GM10248 (cell line): ENCODE measurements at regions not wholly inside any gene's neighbourhood (a gene's known extent, or its start where the extent isn't known, plus 50 kb on each side); places are given as distances from the start of the nearest gene placed in this dataset.

Experiments used
- CTCF ChIA-PET: fragments of 300-600 bp; sonication (Branson Sonifier 250); formaldehyde crosslinking; extraction: SDS; loops from one replicate; lab custom pipeline; 2021; ENCODE audit warnings: antibody characterized with exemption; lab: Yijun Ruan, JAX
- POLR2A ChIA-PET: fragments of 350-650 bp; sonication (Branson Sonifier 250); formaldehyde crosslinking; extraction: SDS; loops from one replicate; lab custom pipeline; 2020; ENCODE audit warnings: antibody characterized with exemption; lab: Yijun Ruan, JAX
- DNase-seq: peaks from one replicate; pipeline ENCODE4 v3.0.0; 2012; ENCODE audit errors: extremely low spot score
- CTCF ChIP-seq: IDR thresholded peaks from 2 replicates; pipeline ENCODE4 v1.5.1; 2012; ENCODE audit warnings: mild to moderate bottlenecking, low read depth; ENCODE audit errors: extremely low read depth, missing control alignments, control extremely low read depth

- ChIA-PET CTCF (interaction anchor here (1.7 kb wide), 1 partner anchor 8 kb away, joined by 4 read pairs; no protein-coding TSS in a partner anchor), POLR2A (no interaction called here)
- no peak for DNase-seq
Observed at GRCh38 chr11:131099013-131099412, 182.7 kb upstream of the SNX19 start.

GRCh38 chr11:131099746-131100145 lies 183.5 kb upstream of the SNX19 start:
- no peak for TF ChIP-seq CTCF
- POLR2A ChIA-PET, result no interaction called here
- DNase-seq, result no peak
- CTCF ChIA-PET, result interaction anchor here (0.7 to 1.7 kb wide), 2 partner anchors 9 to 35 kb away, joined by 3 to 4 read pairs; no protein-coding TSS in a partner anchor

More at GRCh38 chr11:131099013-131099412, 182.7 kb upstream of the SNX19 start:
- TF ChIP-seq CTCF, result no peak

GRCh38 chr11:131108760-131109159 lies 192.5 kb upstream of the SNX19 start:
- ChIA-PET POLR2A (interaction anchor here (0.6 kb wide), 1 partner anchor 1064 kb away, joined by 3 read pairs; no protein-coding TSS in a partner anchor), CTCF (interaction anchor here (1.9 kb wide), 1 partner anchor 17 kb away, joined by 4 read pairs; no protein-coding TSS in a partner anchor)
- DNase-seq, result no peak
- TF ChIP-seq CTCF, result no peak

- ChIA-PET POLR2A (no interaction called here), CTCF (interaction anchor here (1.9 kb wide), 1 partner anchor 17 kb away, joined by 4 read pairs; no protein-coding TSS in a partner anchor)
- DNase-seq, result no peak
- no peak for TF ChIP-seq CTCF
Observed at GRCh38 chr11:131109257-131109656, 193.0 kb upstream of the SNX19 start.

GRCh38 chr11:131109790-131110189 lies 193.5 kb upstream of the SNX19 start:
- ChIA-PET CTCF (interaction anchor here (1.9 kb wide), 1 partner anchor 18 kb away, joined by 4 read pairs; no protein-coding TSS in a partner anchor), POLR2A (no interaction called here)
- TF ChIP-seq CTCF, result no peak
- DNase-seq, result no peak

- ChIA-PET POLR2A (no interaction called here), CTCF (no interaction called here)
- DNase-seq, result no peak
- no peak for TF ChIP-seq CTCF
Observed at GRCh38 chr11:131111775-131112174, 195.5 kb upstream of the SNX19 start.
